ENCODE measurements at regions not wholly inside any gene's neighbourhood (a gene's known extent, or its start where the extent isn't known, plus 50 kb on each side); places are given as distances from the start of the nearest gene placed in this dataset.

DNA sequence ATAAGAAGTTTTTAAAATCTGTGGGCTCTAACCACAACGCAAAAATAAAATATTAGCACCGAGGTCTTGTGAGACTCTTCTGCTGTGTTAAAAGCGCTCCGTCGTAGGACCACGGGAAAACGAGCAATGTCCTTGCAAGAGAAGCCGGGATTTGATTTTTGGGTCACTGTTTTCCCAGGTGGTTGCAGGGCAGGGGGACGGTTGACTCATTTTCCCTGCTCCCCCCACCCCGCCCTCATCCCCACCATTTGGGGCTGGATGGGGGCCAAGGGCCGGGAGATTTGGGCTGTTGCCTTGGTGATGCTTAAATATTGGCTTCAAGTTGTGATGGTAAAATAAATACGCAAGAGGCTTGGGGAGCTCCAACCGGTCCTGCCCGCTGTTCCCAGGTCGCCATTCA lies 67.6 kb upstream of the SLC25A33 start:
- TF ChIP-seq POLR2AphosphoS5 (IDR thresholded peaks at IDR 0.05; ENCODE audit: low read depth, low read length) (no peak), REST (IDR thresholded peaks at IDR 0.05; ENCODE audit: insufficient read depth in 1 of 2, low read depth in 2 of 2, low read length in 2 of 2) (no peak), SIN3A (IDR thresholded peaks at IDR 0.05; ENCODE audit: borderline replicate concordance, insufficient read depth, low read length) (no peak), TAF1 (IDR thresholded peaks at IDR 0.05; ENCODE audit: borderline replicate concordance, insufficient read depth, low read length) (no peak), FOXP2 (optimal IDR thresholded peaks at IDR 0.05; ENCODE audit: borderline replicate concordance, extremely low read depth, extremely low read length, insufficient read depth) (no peak)
